ENCODE measurements at regions not wholly inside any gene's neighbourhood (a gene's known extent, or its start where the extent isn't known, plus 50 kb on each side); places are given as distances from the start of the nearest gene placed in this dataset.

DNA sequence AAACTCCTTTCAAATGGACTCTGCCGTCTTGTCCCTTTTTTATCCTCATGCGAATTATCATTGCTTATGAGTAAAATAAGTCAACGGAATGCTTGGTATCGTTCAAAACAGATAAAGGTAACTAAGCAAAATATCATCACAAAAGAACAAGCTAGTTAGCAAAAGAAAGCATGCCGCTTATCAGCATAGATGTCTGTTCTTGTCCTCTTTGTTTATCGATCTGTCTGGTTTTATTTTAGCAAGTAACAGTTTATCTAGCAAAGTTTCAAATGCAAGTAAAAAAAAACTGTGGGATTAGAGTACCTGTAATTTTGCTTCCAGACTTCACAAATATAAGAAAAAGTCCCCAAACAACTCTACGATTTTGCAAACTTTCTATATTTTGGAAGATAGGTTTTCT, 561.5 kb downstream of the USP25 start:
- ChIA-PET POLR2A (ENCODE audit: low non-redundant PET) (no interaction called here), CTCF (no interaction called here)
- intact Hi-C loops (cut with micrococcal nuclease; ENCODE audit: unreplicated experiment), result no loop called here
- DNase-seq (ENCODE audit: low spot score), result no peak
- Histone ChIP-seq H3K27me3 (replicated peaks; ENCODE audit: insufficient read depth, low read depth, low read length, poor library complexity) (no peaks in the 10 kb centered on the region), H3K4me3 (ENCODE audit: low read depth, low read length, poor library complexity, severe bottlenecking) (no peak overlapping the region), H3K9me3 (ENCODE audit: low read depth, low read length, poor library complexity, severe bottlenecking) (no peaks in the 10 kb centered on the region), H3K27ac (ENCODE audit: low read depth, low read length, poor library complexity, severe bottlenecking) (no peak overlapping the region), H3K4me1 (ENCODE audit: insufficient read depth, low read length, poor library complexity, severe bottlenecking) (no peaks in the 10 kb centered on the region), H3K36me3 (ENCODE audit: insufficient read depth, low read length, poor library complexity, severe bottlenecking) (no peaks in the 10 kb centered on the region)
- no TSS peak for BruUV-seq (replicated peaks)
- TF ChIP-seq, protein P1, sequence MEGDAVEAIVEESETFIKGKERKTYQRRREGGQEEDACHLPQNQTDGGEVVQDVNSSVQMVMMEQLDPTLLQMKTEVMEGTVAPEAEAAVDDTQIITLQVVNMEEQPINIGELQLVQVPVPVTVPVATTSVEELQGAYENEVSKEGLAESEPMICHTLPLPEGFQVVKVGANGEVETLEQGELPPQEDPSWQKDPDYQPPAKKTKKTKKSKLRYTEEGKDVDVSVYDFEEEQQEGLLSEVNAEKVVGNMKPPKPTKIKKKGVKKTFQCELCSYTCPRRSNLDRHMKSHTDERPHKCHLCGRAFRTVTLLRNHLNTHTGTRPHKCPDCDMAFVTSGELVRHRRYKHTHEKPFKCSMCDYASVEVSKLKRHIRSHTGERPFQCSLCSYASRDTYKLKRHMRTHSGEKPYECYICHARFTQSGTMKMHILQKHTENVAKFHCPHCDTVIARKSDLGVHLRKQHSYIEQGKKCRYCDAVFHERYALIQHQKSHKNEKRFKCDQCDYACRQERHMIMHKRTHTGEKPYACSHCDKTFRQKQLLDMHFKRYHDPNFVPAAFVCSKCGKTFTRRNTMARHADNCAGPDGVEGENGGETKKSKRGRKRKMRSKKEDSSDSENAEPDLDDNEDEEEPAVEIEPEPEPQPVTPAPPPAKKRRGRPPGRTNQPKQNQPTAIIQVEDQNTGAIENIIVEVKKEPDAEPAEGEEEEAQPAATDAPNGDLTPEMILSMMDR (conservative IDR thresholded peaks at IDR 0.05; ENCODE audit: low read depth, low read length), result no peak
- no peak for TF ChIP-seq EZH2 (IDR thresholded peaks at IDR 0.05; ENCODE audit: borderline replicate concordance, low read depth, low read length, poor library complexity, severe bottlenecking)

DNA sequence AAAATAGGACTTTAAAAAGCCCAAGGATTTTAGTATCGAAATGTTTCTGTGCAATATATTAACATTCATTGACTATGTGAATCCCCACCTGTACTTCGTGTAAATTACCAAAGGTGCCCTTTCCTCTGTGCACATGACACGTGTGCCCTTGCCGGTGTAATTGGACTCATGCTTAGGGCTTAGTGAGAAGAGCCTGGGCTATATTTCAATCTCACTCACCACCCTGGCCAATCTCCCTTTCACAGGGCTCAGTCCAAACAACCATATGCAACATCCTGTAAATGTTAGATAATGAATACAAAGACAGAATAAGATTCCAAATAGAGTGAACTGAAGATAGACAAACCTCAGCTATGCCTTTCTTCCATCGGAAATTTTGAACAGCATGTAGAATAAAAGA, 564.3 kb downstream of the USP25 start:
- Histone ChIP-seq H3K27me3 (replicated peaks; ENCODE audit: insufficient read depth, low read depth, low read length, poor library complexity) (no peaks in the 10 kb centered on the region), H3K27ac (ENCODE audit: low read depth, low read length, poor library complexity, severe bottlenecking) (no peak overlapping the region), H3K4me3 (ENCODE audit: low read depth, low read length, poor library complexity, severe bottlenecking) (no peak overlapping the region), H3K36me3 (ENCODE audit: insufficient read depth, low read length, poor library complexity, severe bottlenecking) (no peaks in the 10 kb centered on the region), H3K9me3 (ENCODE audit: low read depth, low read length, poor library complexity, severe bottlenecking) (no peaks in the 10 kb centered on the region), H3K4me1 (ENCODE audit: insufficient read depth, low read length, poor library complexity, severe bottlenecking) (no peaks in the 10 kb centered on the region)
- DNase-seq (ENCODE audit: low spot score), result no peak
- TF ChIP-seq, protein P1 (conservative IDR thresholded peaks at IDR 0.05; ENCODE audit: low read depth, low read length), result no peak
- TF ChIP-seq EZH2 (IDR thresholded peaks at IDR 0.05; ENCODE audit: borderline replicate concordance, low read depth, low read length, poor library complexity, severe bottlenecking), result no peak
- no TSS peak for BruUV-seq (replicated peaks)
- ChIA-PET CTCF (no interaction called here), POLR2A (ENCODE audit: low non-redundant PET) (no interaction called here)
- intact Hi-C loops (cut with micrococcal nuclease; ENCODE audit: unreplicated experiment), result no loop called here

DNA sequence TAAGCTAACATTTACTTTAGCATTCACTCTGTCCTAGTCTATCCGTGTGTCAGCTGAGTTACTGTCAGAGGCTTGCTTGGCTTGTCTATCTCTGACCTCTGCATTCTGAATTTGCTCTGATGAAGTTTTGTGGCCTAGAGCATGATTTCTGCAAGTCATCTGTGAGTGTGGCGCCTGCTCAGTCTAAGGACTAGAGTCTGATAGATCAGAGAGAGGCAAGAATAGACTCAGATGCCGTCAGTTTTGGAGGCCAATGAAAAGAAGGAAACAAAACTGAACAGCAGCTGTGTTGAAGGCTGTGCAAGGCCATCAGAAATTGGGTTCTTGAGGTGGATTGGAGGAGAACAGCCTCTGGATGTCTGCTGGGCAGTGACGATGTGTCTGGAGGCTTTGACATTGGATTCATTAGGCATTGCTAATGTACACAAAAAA, 573.1 kb downstream of the USP25 start:
- no peak overlapping the region for H3K4me3 ChIP-seq (ENCODE audit: low read depth, low read length, poor library complexity, severe bottlenecking)
- TF ChIP-seq EZH2 (IDR thresholded peaks at IDR 0.05; ENCODE audit: borderline replicate concordance, low read depth, low read length, poor library complexity, severe bottlenecking), result no peak
- TF ChIP-seq, protein P1 (conservative IDR thresholded peaks at IDR 0.05; ENCODE audit: low read depth, low read length), result no peak
- no peaks in the 10 kb centered on the region for H3K27me3 ChIP-seq (replicated peaks; ENCODE audit: insufficient read depth, low read depth, low read length, poor library complexity)
- intact Hi-C loops (cut with micrococcal nuclease; ENCODE audit: unreplicated experiment), result no loop called here
- BruUV-seq (replicated peaks), result no TSS peak
- POLR2A ChIA-PET (ENCODE audit: low non-redundant PET), result no interaction called here
- H3K9me3 ChIP-seq (ENCODE audit: low read depth, low read length, poor library complexity, severe bottlenecking), result no peaks in the 10 kb centered on the region
- no peaks in the 10 kb centered on the region for H3K36me3 ChIP-seq (ENCODE audit: insufficient read depth, low read length, poor library complexity, severe bottlenecking)
- CTCF ChIA-PET, result no interaction called here
- peaks cover 4% of the 10 kb centered on the region for H3K4me1 ChIP-seq (ENCODE audit: insufficient read depth, low read length, poor library complexity, severe bottlenecking)
- no peak for DNase-seq (ENCODE audit: low spot score)
- H3K27ac ChIP-seq (ENCODE audit: low read depth, low read length, poor library complexity, severe bottlenecking), result no peak overlapping the region

All from A673 (cell line).